ENCODE measurements at regions not wholly inside any gene's neighbourhood (a gene's known extent, or its start where the extent isn't known, plus 50 kb on each side); places are given as distances from the start of the nearest gene placed in this dataset.

GRCh38 chr4:45482346-45482745 is 641.5 kb downstream of the GABRG1 start:
- TF ChIP-seq EZH2phosphoT487 (IDR thresholded peaks at IDR 0.05; ENCODE audit: borderline replicate concordance, low read length), result no peak
- TF ChIP-seq, protein P1, sequence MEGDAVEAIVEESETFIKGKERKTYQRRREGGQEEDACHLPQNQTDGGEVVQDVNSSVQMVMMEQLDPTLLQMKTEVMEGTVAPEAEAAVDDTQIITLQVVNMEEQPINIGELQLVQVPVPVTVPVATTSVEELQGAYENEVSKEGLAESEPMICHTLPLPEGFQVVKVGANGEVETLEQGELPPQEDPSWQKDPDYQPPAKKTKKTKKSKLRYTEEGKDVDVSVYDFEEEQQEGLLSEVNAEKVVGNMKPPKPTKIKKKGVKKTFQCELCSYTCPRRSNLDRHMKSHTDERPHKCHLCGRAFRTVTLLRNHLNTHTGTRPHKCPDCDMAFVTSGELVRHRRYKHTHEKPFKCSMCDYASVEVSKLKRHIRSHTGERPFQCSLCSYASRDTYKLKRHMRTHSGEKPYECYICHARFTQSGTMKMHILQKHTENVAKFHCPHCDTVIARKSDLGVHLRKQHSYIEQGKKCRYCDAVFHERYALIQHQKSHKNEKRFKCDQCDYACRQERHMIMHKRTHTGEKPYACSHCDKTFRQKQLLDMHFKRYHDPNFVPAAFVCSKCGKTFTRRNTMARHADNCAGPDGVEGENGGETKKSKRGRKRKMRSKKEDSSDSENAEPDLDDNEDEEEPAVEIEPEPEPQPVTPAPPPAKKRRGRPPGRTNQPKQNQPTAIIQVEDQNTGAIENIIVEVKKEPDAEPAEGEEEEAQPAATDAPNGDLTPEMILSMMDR (IDR thresholded peaks at IDR 0.05; ENCODE audit: low read depth, low read length, poor library complexity, severe bottlenecking), result no peak

Data from DOHH2 (cell line).